ENCODE measurements at regions not wholly inside any gene's neighbourhood (a gene's known extent, or its start where the extent isn't known, plus 50 kb on each side); places are given as distances from the start of the nearest gene placed in this dataset.

DNA sequence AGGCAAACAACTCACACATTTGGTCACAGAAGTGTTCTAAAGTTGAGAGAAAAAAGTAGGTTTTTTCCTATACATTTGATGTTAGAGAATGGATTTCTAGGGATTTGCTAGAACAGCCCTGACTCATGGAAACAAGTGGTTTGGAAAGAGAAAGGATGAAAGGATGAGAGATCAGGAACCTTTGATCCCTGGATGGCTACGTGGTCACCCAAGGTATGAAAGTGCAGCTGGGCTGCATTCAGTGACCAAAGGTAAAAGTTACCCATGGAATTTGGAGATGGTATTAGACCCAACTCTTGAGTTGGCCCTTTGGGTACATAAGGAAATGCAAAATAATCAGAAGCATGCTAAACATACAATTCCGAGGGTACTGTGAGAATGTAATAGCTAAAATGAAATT lies 61.3 kb upstream of the SPIN1 start:
- no peak for DNase-seq

DNA sequence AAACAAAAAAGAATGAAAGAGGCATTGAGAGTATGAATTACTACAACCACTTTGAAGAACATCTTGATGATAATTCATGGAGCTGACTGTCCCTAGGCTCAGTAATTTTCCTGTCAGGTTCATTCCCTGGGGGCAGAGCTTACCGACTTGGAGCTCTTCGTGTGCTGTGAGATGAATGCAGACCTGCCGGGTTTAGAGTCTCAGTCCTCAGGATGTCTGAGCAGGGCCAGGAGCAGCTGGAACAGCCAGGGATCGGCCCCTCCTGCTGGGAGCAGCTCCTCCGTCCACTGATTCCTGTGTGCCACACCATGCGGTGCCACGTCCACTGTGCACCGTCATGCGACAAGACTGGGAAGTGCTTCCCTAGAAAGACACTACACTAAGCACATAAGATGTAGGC lies 62.2 kb upstream of the SPIN1 start:
- DNase-seq = no peak

DNA sequence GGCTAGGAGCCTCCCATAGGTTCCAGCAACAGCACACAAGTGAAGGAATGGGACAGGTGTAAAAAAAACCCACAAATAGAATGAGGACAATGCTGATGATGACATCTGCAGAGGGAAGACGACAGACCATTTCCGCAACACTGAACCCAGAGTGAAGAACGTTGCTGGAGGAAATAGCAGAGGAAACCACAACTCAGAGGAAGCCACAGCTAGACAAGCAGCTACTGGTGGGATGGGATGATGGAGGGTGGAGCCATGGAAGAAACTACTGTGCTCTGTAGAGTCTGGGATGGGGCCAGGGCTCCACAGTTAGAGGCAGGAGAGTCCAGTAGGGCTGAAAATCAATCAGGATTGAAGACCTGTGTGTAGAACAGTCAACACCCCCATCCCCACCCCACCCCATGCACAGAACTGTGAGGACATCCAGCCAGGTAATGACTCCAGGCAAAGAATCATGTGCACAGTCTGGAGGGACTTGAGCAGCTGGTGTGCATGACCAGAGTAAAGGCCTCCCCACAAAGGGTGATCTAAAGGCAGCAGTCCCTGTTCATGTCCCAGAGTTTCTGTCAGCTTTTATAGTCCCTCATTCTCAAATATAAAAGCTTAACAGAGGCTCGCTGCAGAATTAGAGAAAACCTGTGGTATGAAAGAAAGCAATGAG lies 65.2 kb upstream of the SPIN1 start:
- DNase-seq = no peak

DNA sequence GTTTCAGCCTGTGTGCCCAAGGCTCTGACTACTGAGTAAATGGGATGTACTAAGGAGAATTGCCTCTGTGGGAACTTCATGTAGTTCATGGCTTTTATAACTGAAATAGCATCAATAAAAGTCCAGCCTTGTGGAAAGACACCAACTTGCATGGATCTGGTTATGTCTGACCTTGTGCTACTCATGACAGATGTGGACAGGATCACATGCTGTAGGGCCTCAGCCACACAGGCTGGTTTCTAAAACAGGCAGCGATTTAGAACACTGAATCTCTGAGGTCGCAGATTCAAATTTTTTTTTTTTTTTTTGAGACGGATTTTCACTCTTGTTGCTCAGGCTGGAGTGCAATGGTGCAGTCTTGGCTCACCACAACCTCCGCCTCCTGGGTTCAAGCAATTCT lies 66.5 kb upstream of the SPIN1 start:
- DNase-seq = no peak

DNA sequence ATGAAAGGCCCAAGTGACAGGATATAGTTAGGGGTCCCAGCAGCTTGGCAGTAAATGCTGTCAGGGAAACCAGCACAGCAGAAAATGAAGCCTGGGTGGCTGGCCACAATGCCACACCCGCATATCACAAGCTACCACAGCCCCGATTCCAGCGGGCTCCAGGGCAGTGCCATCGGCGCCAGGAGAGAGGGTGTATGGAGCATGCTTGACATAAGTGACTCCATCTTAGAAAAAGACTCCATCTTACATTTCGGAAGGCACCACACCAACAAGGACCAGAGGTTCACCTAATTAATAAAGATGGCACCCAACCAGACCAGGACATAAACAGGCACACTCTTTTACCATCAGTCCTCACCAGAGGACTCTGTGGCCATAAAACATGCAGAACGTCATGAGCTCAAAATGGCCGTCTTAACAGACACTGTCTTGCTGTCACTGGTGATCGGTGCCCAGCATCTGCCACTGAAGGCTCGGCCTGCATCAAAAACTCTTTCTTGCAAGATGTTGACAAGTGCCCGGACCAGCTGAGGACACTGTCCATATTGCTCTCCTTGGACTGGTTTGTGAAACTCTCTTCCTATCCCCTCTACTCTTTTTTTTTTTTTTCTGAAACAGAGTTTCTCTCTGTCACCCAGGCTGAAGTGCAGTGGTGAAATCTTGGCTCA lies 67.4 kb upstream of the SPIN1 start:
- DNase-seq = no peak

DNA sequence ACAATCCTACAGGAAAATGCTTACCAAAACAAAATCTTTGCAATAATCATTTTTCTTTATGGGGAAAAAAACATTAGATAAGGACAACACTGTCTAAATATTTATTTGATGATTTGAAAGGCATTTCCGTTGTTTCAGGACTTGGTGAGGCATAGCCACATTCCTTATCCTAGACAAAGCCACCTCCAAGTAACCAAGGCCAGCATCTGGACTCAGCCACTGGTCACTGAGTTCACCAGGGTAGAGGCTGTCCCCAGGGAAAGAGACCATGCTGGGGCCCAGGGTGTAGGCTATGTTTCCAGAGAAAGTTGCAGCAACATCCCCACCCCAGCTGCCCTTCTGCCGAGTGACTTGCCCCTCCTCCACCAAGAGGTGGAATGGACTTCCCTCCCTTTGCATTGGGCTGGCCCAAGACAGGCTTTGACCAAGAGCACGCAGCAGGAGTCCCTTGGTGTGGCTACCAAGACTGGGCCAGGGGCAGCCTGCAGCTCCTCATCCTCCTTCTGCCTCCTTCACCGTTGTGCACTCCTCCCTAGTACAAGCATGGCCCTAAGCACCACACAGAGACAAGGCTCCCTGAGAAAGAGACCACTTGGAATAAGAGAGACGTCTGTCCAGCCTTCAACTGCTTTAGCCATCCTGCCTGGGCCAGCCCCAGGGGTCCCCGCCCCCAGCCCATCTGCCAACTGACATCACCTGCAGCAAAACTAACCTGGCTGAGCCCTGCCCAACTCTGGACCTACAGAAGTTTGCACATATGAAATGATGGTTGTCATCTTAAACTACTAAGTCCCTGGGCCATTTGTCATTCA lies 68.1 kb upstream of the SPIN1 start:
- DNase-seq = no peak

DNA sequence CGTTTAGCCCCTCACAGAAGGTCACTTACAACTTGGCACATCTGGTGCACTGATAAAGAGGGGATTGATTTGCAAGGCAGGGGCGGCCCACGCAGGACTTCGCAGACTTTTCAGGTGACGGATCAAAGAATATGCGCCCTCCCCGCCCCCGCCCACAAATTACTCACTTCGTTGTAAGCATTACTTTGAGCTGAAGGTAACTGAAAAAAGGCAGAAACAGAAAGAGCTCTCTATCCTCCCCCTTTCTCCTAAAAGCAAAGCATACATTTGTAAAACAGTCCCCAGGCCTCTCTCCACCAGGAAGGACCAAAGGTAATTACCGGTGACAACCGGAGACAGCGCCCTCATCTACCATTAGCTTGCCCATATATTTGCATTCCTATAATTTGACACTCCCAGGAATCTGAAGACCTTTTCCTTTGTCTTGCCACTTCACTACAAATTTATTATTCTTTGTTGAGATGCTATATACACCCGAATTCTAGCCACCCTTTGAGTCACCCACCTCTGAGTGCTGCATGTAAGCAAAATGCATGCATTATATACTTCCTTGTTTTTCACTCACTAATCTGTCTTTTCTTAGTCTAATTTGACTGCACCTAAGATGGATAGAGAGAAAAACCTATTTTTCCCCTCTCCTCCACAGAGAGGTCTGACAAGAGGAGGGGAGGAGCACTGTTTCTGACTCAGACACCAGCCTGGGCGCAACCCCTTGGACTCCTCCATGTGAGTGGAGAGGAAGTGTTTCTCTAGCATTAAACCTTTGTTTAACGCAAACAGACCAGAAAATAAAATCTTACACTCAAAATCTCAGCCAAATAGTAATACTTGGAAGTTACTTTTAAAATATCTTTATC lies 74.7 kb upstream of the SPIN1 start:
- no peak for DNase-seq

DNA sequence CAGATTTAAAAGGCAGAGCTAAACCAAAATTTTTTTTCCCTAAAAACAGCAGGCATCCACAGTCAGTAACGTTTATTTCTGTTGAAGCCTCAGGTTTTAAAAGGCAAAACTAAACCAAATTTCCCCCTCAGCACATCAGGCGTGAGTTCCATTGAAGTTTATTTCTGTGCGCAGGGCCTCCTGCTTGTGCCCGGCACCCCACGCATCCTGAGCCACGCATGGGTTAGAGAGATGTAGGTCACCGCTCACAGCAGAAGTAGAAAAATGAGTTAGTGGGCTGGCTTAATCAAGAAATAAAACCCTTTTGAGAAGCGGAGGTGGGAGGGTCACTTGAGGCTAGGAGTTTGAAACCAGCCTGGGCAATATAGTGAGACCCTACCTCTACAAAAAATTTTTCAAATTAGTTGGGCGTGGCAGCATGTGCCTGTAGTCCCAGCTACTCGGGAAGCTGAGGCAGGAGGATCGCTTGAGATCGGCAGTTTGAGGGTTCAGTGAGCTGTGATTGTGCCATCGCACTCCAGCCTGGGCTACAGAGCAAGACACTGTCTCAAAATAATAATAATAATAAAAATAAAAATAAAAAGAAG lies 75.6 kb upstream of the SPIN1 start:
- DNase-seq = no peak

DNA sequence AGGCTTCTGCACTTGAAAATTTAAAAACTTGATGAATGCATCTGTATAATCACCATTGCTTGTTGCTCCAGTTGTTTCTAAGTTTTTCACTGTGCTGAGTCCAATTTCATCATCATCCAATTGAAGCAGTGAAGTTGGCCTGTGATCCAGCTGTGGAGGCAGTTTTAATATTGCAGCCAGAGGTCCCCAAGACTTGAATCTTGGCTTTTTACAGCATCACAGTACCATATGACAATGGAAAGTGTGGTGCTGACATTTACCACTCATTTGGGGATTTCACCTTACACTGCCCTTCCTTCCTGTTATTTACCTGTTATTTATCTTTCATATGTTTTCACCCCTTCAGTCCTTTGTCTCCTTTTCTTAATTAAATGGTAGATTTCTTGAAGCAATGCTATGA lies 76.2 kb upstream of the SPIN1 start:
- DNase-seq = no peak

DNA sequence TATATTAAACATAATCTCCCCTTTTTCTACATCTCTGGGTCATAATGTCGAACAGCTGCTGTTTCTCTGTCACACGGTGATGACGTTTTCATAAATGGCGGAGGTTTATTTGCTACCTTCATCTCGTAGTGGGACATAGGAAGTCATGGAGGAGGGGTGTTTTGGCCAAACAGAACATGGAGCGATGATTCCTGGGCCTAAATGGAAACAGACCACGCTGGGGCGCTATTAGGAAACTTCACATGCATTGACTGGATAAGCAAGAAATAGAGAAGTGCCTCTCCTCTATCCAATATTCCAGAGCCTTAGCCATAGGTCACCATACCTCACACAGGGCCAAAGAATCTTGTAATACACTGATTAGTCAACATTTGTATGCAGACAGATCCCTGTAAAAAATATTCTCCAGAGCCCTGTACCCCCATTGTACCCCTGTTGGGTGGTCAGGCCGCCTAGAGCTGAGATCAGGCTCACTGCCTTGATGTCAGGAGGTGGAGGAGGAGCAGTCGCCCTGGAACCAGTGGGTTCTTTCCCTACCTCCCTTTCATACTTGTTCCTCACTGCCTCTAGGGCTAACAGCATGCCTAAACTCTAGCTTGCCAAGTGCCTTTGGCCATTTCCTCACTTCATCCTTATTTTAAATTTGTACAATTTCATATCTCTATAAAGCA lies 77.8 kb upstream of the SPIN1 start:
- DNase-seq = peak in 1 of 2 experiments; percentile 3

DNA sequence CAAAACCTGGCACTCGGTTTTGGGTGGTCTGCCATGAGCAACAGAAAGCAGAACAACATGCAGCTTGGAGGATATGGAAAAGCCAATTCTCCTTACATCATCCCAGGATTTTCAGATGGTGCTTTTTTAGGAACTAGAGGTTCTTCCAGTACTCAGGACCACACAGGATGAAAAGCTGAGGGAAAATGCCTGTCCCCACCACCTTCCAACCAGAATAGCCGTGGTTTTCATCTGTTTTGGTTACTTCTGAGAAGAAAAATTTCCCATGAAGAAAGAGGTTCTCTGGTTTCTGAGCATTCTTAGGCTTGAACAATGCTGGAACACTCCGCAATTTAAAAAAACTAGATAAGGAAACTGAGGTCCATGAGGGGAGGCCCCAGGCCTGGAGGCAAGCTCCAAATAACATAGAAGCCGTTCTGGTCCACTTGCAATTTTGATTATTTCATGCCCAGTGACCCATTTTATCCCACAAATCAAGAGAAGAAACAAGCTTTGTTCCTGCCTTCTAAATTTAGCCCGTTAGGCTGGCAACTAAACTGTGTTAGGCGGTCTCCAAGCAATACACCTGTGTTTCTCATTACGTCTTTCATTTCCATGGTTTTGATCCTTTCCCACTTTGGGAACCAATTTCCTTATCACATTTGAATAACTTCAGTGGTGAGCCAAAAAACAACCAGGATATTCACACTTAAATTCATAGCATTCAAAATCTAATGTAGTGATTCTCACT lies 79.2 kb upstream of the SPIN1 start:
- DNase-seq = no peak

DNA sequence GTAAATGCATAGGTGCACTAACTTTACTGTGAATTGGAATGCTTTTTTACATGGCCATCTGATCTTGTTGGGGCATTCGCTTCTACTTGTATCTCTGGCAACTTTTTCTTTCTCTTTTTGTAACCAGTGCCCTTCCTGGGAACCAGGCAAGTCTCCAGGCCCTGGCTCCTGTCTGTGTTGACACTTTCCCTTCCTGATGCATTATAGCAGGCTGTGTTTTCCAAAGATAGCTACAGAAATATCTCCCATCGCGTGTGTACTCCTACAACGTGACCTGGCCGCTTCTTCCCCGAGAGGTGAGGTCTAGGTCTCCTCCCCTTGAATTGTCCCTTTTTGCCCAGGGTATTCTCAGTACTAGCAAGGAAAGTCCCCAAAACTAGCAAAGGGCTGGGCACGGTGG lies 81.1 kb upstream of the SPIN1 start:
- DNase-seq = no peak

DNA sequence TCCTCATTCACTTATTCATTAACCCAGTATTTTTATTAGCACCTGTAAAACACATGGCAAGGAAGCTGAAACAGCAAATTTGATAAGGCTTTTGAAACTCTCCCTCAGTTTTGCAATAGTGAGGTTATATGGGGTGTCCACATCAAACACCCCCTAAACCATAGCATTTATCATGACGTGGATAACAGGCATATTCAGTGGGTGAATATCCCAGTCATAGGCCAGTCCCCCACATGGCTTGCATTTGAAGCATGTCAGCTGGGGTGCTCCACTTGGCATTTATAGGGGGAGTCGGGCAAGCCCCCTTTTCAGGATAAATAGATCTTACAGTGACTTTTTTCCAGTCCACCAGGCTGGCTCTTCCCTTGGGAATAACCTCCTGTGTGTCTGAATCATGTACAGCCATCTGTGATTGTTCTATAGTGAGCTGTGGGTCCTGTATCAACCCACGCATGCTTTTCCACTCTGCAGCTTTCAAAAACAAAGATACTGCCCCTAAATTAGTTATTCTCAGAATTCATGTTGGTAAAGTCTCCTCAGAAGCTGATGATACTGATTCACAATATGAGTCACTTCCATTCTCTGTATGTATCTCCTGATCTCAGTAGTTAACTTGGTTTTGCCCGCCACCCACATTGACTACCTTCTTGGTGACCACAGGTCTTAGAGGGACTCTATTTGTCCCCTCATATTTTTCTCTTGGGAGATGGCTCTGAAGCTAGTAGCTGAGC lies 84.4 kb upstream of the SPIN1 start:
- DNase-seq = no peak

DNA sequence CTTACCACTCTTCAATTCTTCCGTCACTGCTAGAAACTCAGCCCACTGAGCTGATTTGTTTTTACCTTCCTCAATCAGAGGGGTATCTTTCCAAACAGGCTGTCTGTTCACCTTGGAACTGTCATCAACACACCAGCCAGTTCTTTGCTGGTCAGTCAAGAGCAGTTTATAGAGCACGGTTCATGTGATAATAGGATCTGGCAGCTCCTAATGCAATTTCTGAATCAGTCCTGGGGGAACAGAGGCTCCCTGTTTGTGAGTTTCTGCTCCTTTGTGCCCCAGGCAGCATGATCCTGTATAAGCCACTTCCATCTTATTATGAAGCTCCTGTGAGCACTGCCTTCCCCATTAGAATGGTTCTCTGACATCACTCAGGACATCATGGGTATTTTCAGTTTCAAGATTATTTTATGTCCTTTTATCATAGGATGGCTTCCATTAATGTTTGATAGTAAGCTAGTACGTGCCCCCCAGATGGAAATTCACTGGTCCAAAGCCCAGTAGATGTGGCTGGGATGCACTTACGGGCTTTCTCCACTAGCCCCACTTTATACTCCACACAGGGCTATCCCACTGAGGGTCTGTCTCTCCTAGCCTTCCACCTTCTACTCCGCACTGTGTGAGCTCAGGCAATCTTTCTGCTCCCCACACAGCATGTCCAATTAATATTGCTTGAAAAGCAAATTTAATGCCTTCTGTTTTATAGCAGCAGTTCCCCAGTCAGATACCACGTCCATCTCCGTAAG lies 85.5 kb upstream of the SPIN1 start:
- DNase-seq = no peak

DNA sequence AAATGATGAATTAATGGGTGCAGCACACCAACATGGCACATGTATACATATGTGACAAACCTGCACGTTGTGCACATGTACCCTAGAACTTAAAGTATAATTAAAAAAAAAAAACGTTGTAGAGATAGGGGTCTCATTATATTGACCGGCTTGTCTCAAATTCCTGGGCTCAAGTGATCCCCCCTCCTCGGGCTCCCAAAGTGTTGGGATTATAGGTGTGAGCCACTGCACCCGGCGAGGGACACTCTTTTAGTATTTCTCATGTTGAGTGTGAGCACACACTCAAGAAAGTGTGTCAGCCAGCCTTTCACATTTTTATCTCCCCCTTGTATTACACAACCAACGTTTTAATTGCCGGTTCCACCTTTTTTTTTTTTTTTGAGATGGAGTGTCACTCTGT lies 87.7 kb upstream of the SPIN1 start:
- DNase-seq = no peak

DNA sequence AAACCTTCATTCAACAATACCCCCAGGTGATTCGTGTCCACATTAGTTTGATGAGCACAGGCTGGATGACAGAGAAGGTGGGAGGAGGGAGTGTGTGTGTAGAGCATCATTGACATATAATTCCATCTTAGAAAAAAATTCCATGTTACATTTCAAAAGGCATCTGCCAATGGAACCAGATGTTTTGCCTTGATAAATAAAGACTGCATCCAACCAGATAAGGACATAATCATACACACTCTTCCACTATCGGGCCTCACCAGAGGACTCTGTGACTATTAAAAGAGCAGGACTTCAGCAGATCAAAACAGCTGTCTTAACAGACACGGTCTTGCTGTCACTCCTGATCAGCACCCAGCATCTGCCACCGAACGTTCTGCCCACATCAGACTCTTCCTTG lies 96.4 kb upstream of the SPIN1 start:
- no peak for DNase-seq

DNA sequence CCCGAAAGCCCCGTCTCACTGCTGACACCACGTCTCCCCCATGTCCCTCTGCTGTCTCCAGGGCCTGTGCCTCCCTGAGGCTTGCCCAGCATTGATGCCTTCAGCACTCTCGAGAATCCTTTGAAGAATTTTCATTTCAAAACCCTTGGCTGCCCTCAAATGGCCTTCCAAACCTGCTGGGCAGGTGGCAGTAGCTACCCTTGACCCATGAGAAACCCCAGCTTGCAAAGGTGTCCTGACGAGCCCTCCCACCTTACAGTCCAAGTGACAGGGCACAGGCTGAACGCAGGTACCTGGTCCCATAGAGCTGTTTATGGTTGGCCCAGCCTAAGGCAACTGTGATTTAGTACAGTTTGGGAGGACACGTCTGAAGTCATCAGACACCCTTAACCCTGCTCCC lies 97.2 kb upstream of the SPIN1 start:
- no peak for DNase-seq

DNA sequence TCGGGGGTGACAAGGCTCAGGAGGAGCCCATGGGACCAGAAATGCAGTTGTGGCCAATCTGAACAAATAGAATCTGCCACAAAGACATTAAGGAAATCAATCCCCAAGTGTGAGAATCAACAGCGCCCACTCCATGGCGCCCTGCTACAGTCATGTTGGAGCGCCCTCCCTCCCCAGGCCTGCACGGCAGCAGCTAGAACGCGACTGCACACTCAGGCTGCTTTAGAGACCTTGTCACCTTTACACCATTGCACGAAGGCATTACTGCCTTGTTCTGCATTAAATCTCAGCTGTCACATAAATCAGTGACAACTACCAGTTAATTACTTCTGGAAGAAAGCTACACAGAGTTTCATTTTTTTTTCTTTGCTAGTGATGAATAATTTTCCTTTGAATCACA lies 98.7 kb upstream of the SPIN1 start:
- no peak for DNase-seq

DNA sequence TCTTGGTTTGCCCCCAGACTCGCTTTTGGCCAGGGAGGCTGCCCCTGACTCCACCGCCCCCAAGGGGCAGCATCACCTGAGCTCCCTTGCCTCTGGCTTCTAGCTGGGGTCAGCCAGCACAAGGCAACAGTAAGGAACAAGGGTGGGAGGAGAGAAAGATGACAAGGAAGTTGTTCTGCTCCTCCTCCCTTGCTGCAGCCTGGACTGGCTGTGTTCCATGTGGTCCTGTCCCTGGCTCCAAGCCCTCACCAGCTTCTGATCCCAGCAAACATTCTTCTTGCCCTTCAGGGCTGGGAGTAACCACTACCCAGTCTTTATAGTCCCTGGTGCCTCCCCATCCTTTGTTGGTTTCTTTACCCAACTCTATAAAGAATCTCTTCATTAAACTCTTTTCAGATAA lies 100.3 kb upstream of the SPIN1 start:
- no peak for DNase-seq

DNA sequence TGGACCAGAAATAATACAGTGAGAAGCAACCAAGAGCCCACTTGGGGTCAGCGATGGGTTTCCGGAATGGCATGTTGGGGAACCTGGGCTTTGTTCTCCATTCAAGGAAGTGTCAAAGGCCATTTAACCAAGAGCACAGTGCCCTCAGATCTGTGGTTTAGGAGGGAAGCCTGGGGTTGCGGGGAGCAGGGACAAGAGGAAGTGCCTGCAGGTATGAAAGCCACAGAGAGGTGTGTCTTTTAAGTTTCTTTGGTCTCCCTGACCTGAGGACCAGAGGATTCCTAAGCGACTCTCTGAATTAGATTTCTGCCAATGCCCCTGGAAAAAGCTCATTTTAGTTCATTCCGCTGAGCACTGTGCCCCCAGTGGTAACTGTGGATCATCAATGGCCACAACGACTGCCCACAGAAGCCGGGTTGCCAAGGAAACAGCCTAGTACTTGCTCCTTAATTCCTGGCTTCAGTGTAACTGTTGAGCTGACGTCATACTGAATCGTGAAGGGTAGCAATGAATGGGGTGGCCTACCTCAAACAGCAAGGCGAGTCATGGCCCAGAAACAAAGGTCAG lies 107.3 kb upstream of the SPIN1 start:
- no peak for DNase-seq

Measured in SHP77 (cell line).